Esophagus squamous epithelium (tissue), 4 donors: ENCODE measurements at regions not wholly inside any gene's neighbourhood (a gene's known extent, or its start where the extent isn't known, plus 50 kb on each side); places are given as distances from the start of the nearest gene placed in this dataset.

Source experiments
- CTCF ChIP-seq, 6 experiments: fragments of 450-650 bp in 4 of 6; fragments of 200-600 bp in 2 of 6; sonication (generic) in 2 of 6; IDR thresholded peaks; one replicate each; pipeline ENCODE4 v1.5.1; 2016 to 2019; ENCODE audit warnings: antibody characterized with exemption in 6 of 6, mild to moderate bottlenecking in 4 of 6, moderate library complexity in 4 of 6
- POLR2A ChIP-seq, 4 donors: fragments of 450-650 bp; IDR thresholded peaks; one replicate each; pipeline ENCODE4 v1.6.1; 2017; ENCODE audit warnings: antibody characterized with exemption in 4 of 4, mild to moderate bottlenecking in 4 of 4, moderate library complexity in 3 of 4

- TF ChIP-seq CTCF (IDR thresholded peaks at IDR 0.05) (no peak), POLR2A (IDR thresholded peaks at IDR 0.05) (no peak)
Measured at GRCh38 chr3:107284612-107285011, 92.6 kb upstream of the CCDC54 start.
